H1 (cell line): ENCODE measurements at regions not wholly inside any gene's neighbourhood (a gene's known extent, or its start where the extent isn't known, plus 50 kb on each side); places are given as distances from the start of the nearest gene placed in this dataset.

Experiments used
- CTCF ChIA-PET: fragments of 300-600 bp; sonication (Branson Sonifier 250); formaldehyde crosslinking; loops from one replicate; lab custom pipeline; 2021; ENCODE audit not compliant: partially characterized antibody; lab: Charles Lee
- POLR2A ChIA-PET: fragments of 300-600 bp; sonication (Branson Sonifier 250); formaldehyde crosslinking; loops from one replicate; lab custom pipeline; 2021; ENCODE audit warnings: inconsistent platforms; ENCODE audit not compliant: partially characterized antibody; lab: Charles Lee
- DNase-seq, 2 experiments: peaks; one replicate each; pipeline versions ENCODE4 v3.0.0 to v3.0.0-alpha.2; 2010 to 2022; ENCODE audit warnings: low spot score in 2 of 2, low read depth in 1 of 2, mixed read lengths in 1 of 2
- FAIRE-seq: peaks from 2 replicates; lab custom pipeline; 2011; peaks lifted over from hg19 to GRCh38; lab: Jason Lieb, UNC
- H2AFZ ChIP-seq: 2 replicates; pipeline ENCODE4 v1.8.1; 2012; ENCODE audit warnings: low read length, inconsistent platforms
- H2AK5ac ChIP-seq: 2 replicates; pipeline ENCODE4 v1.6.1; 2013; ENCODE audit warnings: low read depth, low read length
- H2BK120ac ChIP-seq: replicated peaks from 2 replicates; pipeline ENCODE3; 2013; ENCODE audit warnings: low read depth, low read length, inconsistent platforms
- H2BK12ac ChIP-seq: 2 replicates; pipeline ENCODE4 v1.6.1; 2013; ENCODE audit warnings: low read depth, low read length
- H2BK15ac ChIP-seq: 2 replicates; pipeline ENCODE4 v1.6.1; 2013; ENCODE audit warnings: low read length
- H2BK20ac ChIP-seq: 2 replicates; pipeline ENCODE4 v1.6.1; 2013; ENCODE audit warnings: low read length
- H2BK5ac ChIP-seq: 2 replicates; pipeline ENCODE4 v1.6.1; 2013; ENCODE audit warnings: low read depth, low read length
- H3K14ac ChIP-seq: 2 replicates; pipeline ENCODE4 v1.6.1; 2013; ENCODE audit warnings: inconsistent platforms; ENCODE audit not compliant: insufficient read length
- H3K18ac ChIP-seq: 2 replicates; pipeline ENCODE4 v1.6.1; 2013; ENCODE audit warnings: low read length; ENCODE audit errors: extremely low read depth
- H3K23ac ChIP-seq: 2 replicates; pipeline ENCODE4 v1.6.1; 2013; ENCODE audit warnings: inconsistent platforms; ENCODE audit not compliant: insufficient read length
- H3K23me2 ChIP-seq: 2 replicates; pipeline ENCODE4 v1.6.1; 2013; ENCODE audit warnings: low read depth, low read length
- H3K27ac ChIP-seq: 2 replicates; pipeline ENCODE4 v1.6.1; 2011; ENCODE audit warnings: low read depth, low read length, inconsistent platforms
- H3K27me3 ChIP-seq, 4 experiments: replicated peaks in 1 of 4; 1 replicate in 1 of 4; 2 replicates in 3 of 4; pipeline versions ENCODE4 v1.6.1 to v1.8.1; 2011 to 2013; ENCODE audit warnings: low read length in 3 of 4, mild to moderate bottlenecking in 3 of 4, inconsistent platforms in 2 of 4, mixed read lengths in 2 of 4, moderate library complexity in 1 of 4; ENCODE audit not compliant: control insufficient read depth in 3 of 4, insufficient read depth in 3 of 4; ENCODE audit errors: extremely low read depth in 1 of 4
- H3K36me3 ChIP-seq, 4 experiments: 2 replicates each; pipeline versions ENCODE4 v1.6.1 to v1.8.1; 2011 to 2013; ENCODE audit warnings: mild to moderate bottlenecking in 4 of 4, low read length in 3 of 4, moderate library complexity in 2 of 4, control low read depth in 1 of 4, inconsistent platforms in 1 of 4; ENCODE audit not compliant: insufficient read depth in 4 of 4, control insufficient read depth in 2 of 4
- H3K4ac ChIP-seq: replicated peaks from 2 replicates; pipeline ENCODE3; 2013; ENCODE audit warnings: low read length, low read depth, mixed read lengths, inconsistent platforms; ENCODE audit not compliant: insufficient read length
- H3K4me1 ChIP-seq, 4 experiments: replicated peaks in 1 of 4; 1 replicate in 1 of 4; 2 replicates in 3 of 4; pipeline versions ENCODE4 v1.6.1 to v1.8.1; 2011 to 2013; ENCODE audit warnings: low read length in 3 of 4, inconsistent platforms in 2 of 4, mixed read lengths in 1 of 4; ENCODE audit not compliant: insufficient read depth in 4 of 4, control insufficient read depth in 3 of 4
- H3K4me2 ChIP-seq, 2 experiments: 2 replicates each; pipeline versions ENCODE4 v1.6.1 to v1.8.1; 2011 to 2013; ENCODE audit warnings: low read depth in 2 of 2, low read length in 2 of 2, control low read depth in 1 of 2, inconsistent platforms in 1 of 2, mild to moderate bottlenecking in 1 of 2; ENCODE audit not compliant: insufficient read depth in 1 of 2
- H3K4me3 ChIP-seq, 4 experiments: fragments of 200-600, 300-600 bp in 1 of 4; sonication (generic), shearing (Covaris generic), sonication (Bioruptor Twin) in 1 of 4; 2 replicates each; pipeline versions ENCODE4 v1.5.1 to v1.8.1; 2011 to 2016; ENCODE audit warnings: low read length in 4 of 4, low read depth in 3 of 4, control low read depth in 2 of 4, inconsistent platforms in 2 of 4, mild to moderate bottlenecking in 2 of 4, mixed read lengths in 1 of 4, moderate library complexity in 1 of 4; ENCODE audit not compliant: insufficient read depth in 2 of 4; ENCODE audit errors: extremely low read depth in 1 of 4
- H3K56ac ChIP-seq: replicated peaks from 2 replicates; pipeline ENCODE3; 2013; ENCODE audit warnings: low read depth, mild to moderate bottlenecking, mixed read lengths, low read length, inconsistent platforms; ENCODE audit not compliant: insufficient read length
- H3K79me1 ChIP-seq: 2 replicates; pipeline ENCODE4 v1.6.1; 2013; ENCODE audit warnings: low read depth, low read length, control low read depth
- H3K79me2 ChIP-seq, 2 experiments: 2 replicates each; pipeline versions ENCODE4 v1.6.1 to v1.8.1; 2012 to 2013; ENCODE audit warnings: low read length in 2 of 2, mild to moderate bottlenecking in 2 of 2, inconsistent platforms in 1 of 2; ENCODE audit not compliant: insufficient read depth in 2 of 2, control insufficient read depth in 1 of 2
- H3K9ac ChIP-seq, 4 experiments: replicated peaks in 1 of 4; 1 replicate in 1 of 4; 2 replicates in 3 of 4; pipeline versions ENCODE4 v1.6.1 to v1.8.1; 2011 to 2013; ENCODE audit warnings: low read depth in 3 of 4, low read length in 3 of 4, control low read depth in 2 of 4, mild to moderate bottlenecking in 2 of 4, moderate library complexity in 2 of 4, inconsistent platforms in 1 of 4; ENCODE audit errors: extremely low read depth in 1 of 4
- H3K9me3 ChIP-seq, 2 experiments: 2 replicates each; pipeline versions ENCODE4 v1.6.1 to v1.8.1; 2012 to 2013; ENCODE audit warnings: mild to moderate bottlenecking in 2 of 2, moderate library complexity in 2 of 2, control low read depth in 1 of 2, inconsistent platforms in 1 of 2, low read depth in 1 of 2, low read length in 1 of 2, mixed read lengths in 1 of 2; ENCODE audit not compliant: insufficient read depth in 2 of 2
- H4K20me1 ChIP-seq, 2 experiments: replicated peaks in 1 of 2; 2 replicates each; pipeline versions ENCODE3 to v1.8.1; 2011 to 2013; ENCODE audit warnings: inconsistent platforms in 2 of 2, low read length in 2 of 2, mild to moderate bottlenecking in 1 of 2; ENCODE audit not compliant: insufficient read depth in 2 of 2, control insufficient read depth in 1 of 2
- H4K5ac ChIP-seq: 2 replicates; pipeline ENCODE4 v1.6.1; 2013; ENCODE audit warnings: low read length, low read depth, mixed read lengths, inconsistent platforms; ENCODE audit not compliant: insufficient read length
- H4K8ac ChIP-seq: 2 replicates; pipeline ENCODE4 v1.8.0; 2013; ENCODE audit warnings: mild to moderate bottlenecking, moderate library complexity, low read length, inconsistent platforms; ENCODE audit not compliant: insufficient read depth; ENCODE audit errors: extremely low read depth
- H4K91ac ChIP-seq: replicated peaks from 2 replicates; pipeline ENCODE3; 2013; ENCODE audit warnings: low read length, mixed read lengths, inconsistent platforms; ENCODE audit not compliant: insufficient read length
- ASH2L ChIP-seq: fragments of 200-600, 300-600 bp; sonication (generic); IDR thresholded peaks from one replicate; pipeline ENCODE4 v1.7.1; 2017; ENCODE audit warnings: low read length
- ATF2 ChIP-seq: IDR thresholded peaks from 2 replicates; pipeline ENCODE4 v1.6.1; 2012; ENCODE audit warnings: low read length, inconsistent platforms
- GABPA ChIP-seq: IDR thresholded peaks from 2 replicates; pipeline ENCODE4 v1.6.1; 2011; ENCODE audit warnings: mild to moderate bottlenecking, low read length, moderate library complexity, borderline replicate concordance; ENCODE audit not compliant: insufficient read depth
- HDAC6 ChIP-seq: IDR thresholded peaks from one replicate; pipeline ENCODE4 v1.7.1; 2012; ENCODE audit warnings: low read depth, mild to moderate bottlenecking, inconsistent platforms, low read length, moderate library complexity
- JUND ChIP-seq: IDR thresholded peaks from 2 replicates; pipeline ENCODE4 v1.6.1; 2011; ENCODE audit warnings: mild to moderate bottlenecking, improper control_type of control experiment, low read length
- MAFK ChIP-seq: IDR thresholded peaks from 2 replicates; pipeline ENCODE4 v1.6.1; 2012; ENCODE audit warnings: low read depth, mild to moderate bottlenecking, improper control_type of control experiment, low read length
- POLR2A ChIP-seq, 2 experiments: IDR thresholded peaks; 1 replicate in 1 of 2; 2 replicates in 1 of 2; pipeline ENCODE4 v1.6.1; 2011; ENCODE audit warnings: low read depth in 2 of 2, low read length in 2 of 2, mild to moderate bottlenecking in 2 of 2; ENCODE audit errors: control extremely low read depth in 1 of 2
- RBBP5 ChIP-seq: IDR thresholded peaks from 2 replicates; pipeline ENCODE4 v1.7.1; 2012; ENCODE audit warnings: low read depth, mild to moderate bottlenecking, inconsistent platforms, low read length, moderate library complexity, borderline replicate concordance
- SIX5 ChIP-seq: IDR thresholded peaks from 2 replicates; pipeline ENCODE4 v1.6.1; 2011; ENCODE audit warnings: mild to moderate bottlenecking, low read depth, low read length
- SUZ12 ChIP-seq: fragments of 200-600 bp; sonication (generic); IDR thresholded peaks from 2 replicates; pipeline ENCODE4 v1.6.1; 2012; ENCODE audit warnings: mild to moderate bottlenecking, inconsistent platforms, low read length, moderate library complexity, mixed read lengths
- TAF1 ChIP-seq: IDR thresholded peaks from 2 replicates; pipeline ENCODE4 v1.6.1; 2011; ENCODE audit warnings: mild to moderate bottlenecking, low read depth, low read length
- TAF7 ChIP-seq: optimal IDR thresholded peaks from 2 replicates; pipeline ENCODE3; 2011; ENCODE audit warnings: low read depth, mild to moderate bottlenecking, inconsistent platforms, low read length, moderate library complexity, borderline replicate concordance
- ZNF274 ChIP-seq: IDR thresholded peaks from 2 replicates; pipeline ENCODE4 v1.7.0; 2012; ENCODE audit warnings: low read length, borderline replicate concordance; ENCODE audit errors: extremely low read depth
- WGBS, 2 experiments: shearing (Covaris generic) in 1 of 2; methylation state at CpG; one replicate each; pipeline versions ENCODE4 v1.1.6 to v1.1.7; 2013 to 2015; ENCODE audit warnings: low lambda C conversion rate in 2 of 2, mixed read lengths in 2 of 2, inconsistent platforms in 1 of 2, low coverage in 1 of 2, missing lambda C conversion rate in 1 of 2; ENCODE audit not compliant: insufficient replicate concordance in 2 of 2, insufficient coverage in 1 of 2, insufficient read length in 1 of 2; ENCODE audit errors: extremely low coverage in 1 of 2, missing lambda C conversion rate in 1 of 2; 5-methylcytosine and 5-hydroxymethylcytosine counted together

- H4K20me1 ChIP-seq, result no peaks in the 10 kb centered on the region
- H3K4me1 ChIP-seq, result no peaks in the 10 kb centered on the region; a peak in 1 of 7 replicates
- no peak overlapping the region for H4K5ac ChIP-seq
- no peak overlapping the region for H3K27ac ChIP-seq
- TF ChIP-seq ASH2L, result no peak
- no peak for TF ChIP-seq ATF2
- TF ChIP-seq MAFK, result no peak
- TF ChIP-seq HDAC6, result no peak
- no peak for TF ChIP-seq ZNF274
- TF ChIP-seq POLR2A (IDR thresholded peaks at IDR 0.05; ENCODE audit: control extremely low read depth in 1 of 2, low read depth in 2 of 2, low read length in 2 of 2), result no peak
- no peak for TF ChIP-seq JUND
- no peak for TF ChIP-seq TAF1
- no peak for TF ChIP-seq SUZ12
- no peak for TF ChIP-seq TAF7
- no peak for TF ChIP-seq GABPA
- no peak for TF ChIP-seq RBBP5
- TF ChIP-seq SIX5, result no peak
- no peaks in the 10 kb centered on the region for H3K79me1 ChIP-seq
- H2BK5ac ChIP-seq, result no peak overlapping the region
- no peak overlapping the region for H3K14ac ChIP-seq
- WGBS, 2 experiments, result 93% methylated on average over 3 of the region's 3 CpGs; no CpG with 5 or more reads in 1 of the 2 experiments
- no peak overlapping the region for H2BK120ac ChIP-seq
- H3K27me3 ChIP-seq, result no peaks in the 10 kb centered on the region
- H3K4me3 ChIP-seq, result no peak overlapping the region
- no peak overlapping the region for H4K91ac ChIP-seq
- FAIRE-seq, result no peak
- H3K79me2 ChIP-seq, result no peaks in the 10 kb centered on the region
- no peaks in the 10 kb centered on the region for H3K23me2 ChIP-seq
- no peak overlapping the region for H3K23ac ChIP-seq
- H3K9ac ChIP-seq, result no peak overlapping the region
- H3K9me3 ChIP-seq, result no peaks in the 10 kb centered on the region
- ChIA-PET CTCF (no interaction called here), POLR2A (no interaction called here)
- no peak overlapping the region for H2BK20ac ChIP-seq
- no peak overlapping the region for H2AK5ac ChIP-seq
- no peak overlapping the region for H2BK15ac ChIP-seq
- no peak overlapping the region for H2AFZ ChIP-seq
- H4K8ac ChIP-seq, result no peak overlapping the region
- H3K18ac ChIP-seq, result no peak overlapping the region
- H2BK12ac ChIP-seq, result no peak overlapping the region
- no peaks in the 10 kb centered on the region for H3K36me3 ChIP-seq
- H3K4me2 ChIP-seq, result no peak overlapping the region
- no peak overlapping the region for H3K56ac ChIP-seq
- no peak for DNase-seq
- H3K4ac ChIP-seq, result no peak overlapping the region
Measured at GRCh38 chr3:81998907-81999306, 237.5 kb upstream of the GBE1 start.
